Activated CD4-positive, alpha-beta T cell treated with anti-CD3 and anti-CD28 coated beads, Interleukin-2, amount 50 U/mL, for 48 hours (primary cell): ENCODE measurements at regions not wholly inside any gene's neighbourhood (a gene's known extent, or its start where the extent isn't known, plus 50 kb on each side); places are given as distances from the start of the nearest gene placed in this dataset.
"Not testable (repeated sequence)": the region's sequence is repeated elsewhere in the genome, so short reads cannot be mapped to it uniquely, and the experiment has no call there.

Source experiments
- DNase-seq, 2 experiments: peaks; one replicate each; pipeline ENCODE4 v3.0.0-alpha.2; 2020

- DNase-seq = no peak
Observed at GRCh38 chr12:67852701-67853100, 136.5 kb upstream of the IFNG-AS1 start.

- no peak for DNase-seq
Observed at GRCh38 chr12:67853204-67853603, 136.0 kb upstream of the IFNG-AS1 start.

- no peak for DNase-seq
Observed at GRCh38 chr12:67854351-67854750, 134.9 kb upstream of the IFNG-AS1 start.

GRCh38 chr12:67855103-67855502 lies 134.1 kb upstream of the IFNG-AS1 start:
- no peak for DNase-seq

- DNase-seq = no peak
Observed at GRCh38 chr12:67871231-67871630, 118.0 kb upstream of the IFNG-AS1 start.

- no peak for DNase-seq
Observed at GRCh38 chr12:67873355-67873754, 115.9 kb upstream of the IFNG-AS1 start.

GRCh38 chr12:67876305-67876915 lies 112.8 kb upstream of the IFNG-AS1 start:
- no peak for DNase-seq

- no peak for DNase-seq
Observed at GRCh38 chr12:67877727-67878126, 111.5 kb upstream of the IFNG-AS1 start.

- no peak for DNase-seq
Observed at GRCh38 chr12:67879937-67880336, 109.3 kb upstream of the IFNG-AS1 start.

- no peak for DNase-seq
Observed at GRCh38 chr12:67881565-67881964, 107.7 kb upstream of the IFNG-AS1 start.

GRCh38 chr12:67884596-67884995 lies 104.7 kb upstream of the IFNG-AS1 start:
- DNase-seq = no peak

- DNase-seq = no peak
Observed at GRCh38 chr12:67885375-67886169, 103.7 kb upstream of the IFNG-AS1 start.

- DNase-seq = no peak
Observed at GRCh38 chr12:67887065-67887464, 102.2 kb upstream of the IFNG-AS1 start.

GRCh38 chr12:67889931-67890330 lies 99.3 kb upstream of the IFNG-AS1 start:
- no peak for DNase-seq

- no peak for DNase-seq
Observed at GRCh38 chr12:67890726-67891258, 98.5 kb upstream of the IFNG-AS1 start.

- no peak for DNase-seq
Observed at GRCh38 chr12:67891596-67891995, 97.7 kb upstream of the IFNG-AS1 start.

GRCh38 chr12:67892259-67893021 lies 96.8 kb upstream of the IFNG-AS1 start:
- no peak for DNase-seq

- no peak for DNase-seq
Observed at GRCh38 chr12:67893022-67893580, 96.1 kb upstream of the IFNG-AS1 start.

- not testable (repeated sequence) for DNase-seq
Observed at GRCh38 chr12:67900418-67900817, 88.8 kb upstream of the IFNG-AS1 start.

GRCh38 chr12:67909091-67909531 lies 80.1 kb upstream of the IFNG-AS1 start:
- DNase-seq = no peak

GRCh38 chr12:67909681-67910080 lies 79.6 kb upstream of the IFNG-AS1 start:
- DNase-seq = no peak

GRCh38 chr12:67910360-67911274 lies 78.6 kb upstream of the IFNG-AS1 start:
- DNase-seq = no peak
